GM19239 (cell line): ENCODE measurements at regions not wholly inside any gene's neighbourhood (a gene's known extent, or its start where the extent isn't known, plus 50 kb on each side); places are given as distances from the start of the nearest gene placed in this dataset.
"Not testable (repeated sequence)": the region's sequence is repeated elsewhere in the genome, so short reads cannot be mapped to it uniquely, and the experiment has no call there.

Source experiments
- DNase-seq: peaks from one replicate; pipeline ENCODE4 v3.0.0; 2011; ENCODE audit warnings: low spot score; ENCODE audit not compliant: insufficient read length
- FAIRE-seq: peaks from 2 replicates; lab custom pipeline; 2011; peaks lifted over from hg19 to GRCh38; lab: Jason Lieb, UNC

DNA sequence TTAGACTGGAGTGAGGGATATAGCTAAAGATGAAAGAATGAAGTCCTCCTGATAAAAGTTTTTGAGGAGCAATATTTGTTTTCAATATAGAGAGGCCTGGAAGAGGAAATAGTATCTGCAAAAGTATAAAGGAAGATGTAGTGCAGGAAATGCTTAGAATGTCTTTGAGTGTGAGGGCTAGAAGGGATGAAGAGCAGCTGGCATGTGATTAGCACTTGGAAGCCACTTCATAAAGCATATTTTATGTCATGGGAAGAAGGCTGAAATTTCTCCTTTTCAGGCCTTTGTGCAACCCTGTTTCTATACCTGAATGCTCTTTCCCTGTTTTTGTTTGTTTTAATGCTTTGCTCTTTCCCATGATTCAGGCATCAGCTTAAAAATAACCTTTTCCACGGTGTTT is 323.3 kb upstream of the DEPDC1 start:
- no peak for FAIRE-seq
- no peak for DNase-seq

- DNase-seq = no peak
- no peak for FAIRE-seq
Observed at GRCh38 chr1:68826836-68827235, 330.0 kb upstream of the DEPDC1 start.

DNA sequence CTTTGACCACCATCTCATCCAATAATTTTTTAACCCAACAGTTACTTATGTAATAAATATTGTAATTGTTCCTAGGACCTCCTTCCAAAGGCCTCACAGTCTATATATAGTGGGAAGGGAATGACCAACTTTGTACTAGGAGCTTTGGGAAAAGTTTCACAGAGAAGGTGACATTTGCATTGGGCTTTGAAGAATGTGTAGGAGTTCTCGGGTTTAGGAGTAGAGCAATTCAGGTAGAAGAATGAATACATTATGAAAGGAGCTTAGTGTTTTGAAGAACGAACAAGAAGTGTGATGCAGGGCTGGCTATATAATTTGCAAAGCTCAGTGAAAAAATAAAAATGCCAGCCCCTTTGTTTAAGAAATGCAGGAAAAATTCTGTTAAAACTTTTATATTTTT is 330.4 kb upstream of the DEPDC1 start:
- FAIRE-seq (no peak), DNase-seq (no peak)

- FAIRE-seq = no peak
- no peak for DNase-seq
Observed at GRCh38 chr1:68828013-68828412, 331.1 kb upstream of the DEPDC1 start.

DNA sequence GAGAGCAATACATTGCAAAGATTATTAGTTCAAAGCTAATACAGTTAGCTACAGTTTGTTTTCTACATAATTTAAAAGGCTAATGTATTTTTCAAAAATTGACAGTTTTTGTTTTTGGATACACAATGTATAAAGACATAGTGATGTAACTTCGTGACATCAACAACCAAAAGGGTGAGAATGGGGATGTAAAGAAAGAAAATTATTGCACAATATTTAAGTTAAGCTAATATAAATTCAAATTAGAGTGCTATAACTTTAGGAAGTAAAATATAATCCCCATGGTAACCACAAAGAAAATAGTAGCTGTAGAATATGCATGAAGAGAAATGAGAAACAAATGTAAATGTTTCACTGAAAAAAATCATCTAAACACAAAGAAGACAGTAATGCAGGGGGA is 334.4 kb upstream of the DEPDC1 start:
- DNase-seq (no peak), FAIRE-seq (no peak)

- FAIRE-seq (no peak), DNase-seq (no peak)
Observed at GRCh38 chr1:68848017-68848416, 351.1 kb upstream of the DEPDC1 start.

GRCh38 chr1:68868606-68869005 is 371.7 kb upstream of the DEPDC1 start:
- no peak for DNase-seq
- no peak for FAIRE-seq

GRCh38 chr1:68873144-68873543 is 376.3 kb upstream of the DEPDC1 start:
- DNase-seq (no peak), FAIRE-seq (no peak)

GRCh38 chr1:68881330-68882194 is 384.7 kb upstream of the DEPDC1 start:
- DNase-seq, FAIRE-seq: not testable (repeated sequence)

GRCh38 chr1:68889471-68889870 is 392.6 kb upstream of the DEPDC1 start:
- FAIRE-seq = no peak

DNA sequence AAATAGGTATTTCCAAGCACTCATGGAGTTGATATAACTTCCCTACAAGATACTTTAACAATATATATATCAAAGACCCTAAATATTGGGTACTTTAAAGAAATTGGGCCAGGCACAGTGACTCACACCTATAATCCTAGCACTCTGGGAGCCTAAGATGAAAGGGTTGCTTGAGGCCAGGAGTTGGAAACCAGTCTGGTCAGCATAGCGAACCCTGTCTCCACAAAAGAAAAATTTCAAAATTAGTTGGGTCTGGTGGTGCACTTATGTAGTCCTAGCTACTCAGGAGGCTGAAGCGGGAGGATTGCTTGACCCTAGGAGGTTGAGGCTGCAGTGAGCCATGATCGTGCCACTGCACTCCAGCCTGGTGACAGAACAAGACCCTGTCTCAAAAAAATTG is 393.9 kb upstream of the DEPDC1 start:
- DNase-seq = no peak
- FAIRE-seq = no peak

More at GRCh38 chr1:68889471-68889870, 392.6 kb upstream of the DEPDC1 start:
- no peak for DNase-seq

DNA sequence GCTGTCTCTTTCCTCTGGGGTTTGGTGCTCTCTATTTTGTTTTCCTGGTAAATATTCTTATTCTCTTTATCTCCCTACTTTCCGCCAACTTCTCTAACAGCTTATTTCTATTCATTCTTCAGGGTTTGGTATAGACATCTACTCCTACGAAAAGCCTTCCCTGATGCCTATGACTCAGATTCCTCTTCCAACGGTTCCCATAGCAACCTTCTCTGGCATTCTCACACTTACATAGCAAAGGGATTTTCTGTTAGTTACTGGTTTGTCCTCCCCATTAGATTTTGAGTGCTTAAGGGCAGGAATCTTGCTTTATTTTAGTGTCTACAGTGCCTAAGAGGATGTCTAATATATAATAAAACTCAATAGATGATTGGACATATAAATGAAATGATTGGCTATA is 407.6 kb upstream of the DEPDC1 start:
- FAIRE-seq (no peak), DNase-seq (no peak)

DNA sequence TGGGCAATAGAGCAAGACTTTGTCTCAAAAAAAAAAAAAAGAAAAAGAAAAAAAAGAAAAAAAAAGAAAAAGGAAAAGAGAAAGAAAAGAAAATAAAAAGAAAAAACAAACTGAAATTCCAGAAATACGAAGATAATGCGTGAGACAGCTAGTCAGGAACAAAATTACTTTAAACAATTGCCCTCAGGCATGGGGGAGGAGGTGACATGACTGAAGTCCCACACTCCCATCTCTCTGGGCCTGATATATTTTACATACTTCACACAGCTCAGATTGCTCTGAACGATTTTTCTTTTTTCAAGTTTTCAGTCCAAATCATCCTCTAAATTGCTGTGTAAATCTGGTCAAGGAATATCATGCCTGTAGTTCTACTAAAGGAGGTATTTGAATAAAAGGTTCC is 409.5 kb upstream of the DEPDC1 start:
- FAIRE-seq = no peak
- DNase-seq = no peak

DNA sequence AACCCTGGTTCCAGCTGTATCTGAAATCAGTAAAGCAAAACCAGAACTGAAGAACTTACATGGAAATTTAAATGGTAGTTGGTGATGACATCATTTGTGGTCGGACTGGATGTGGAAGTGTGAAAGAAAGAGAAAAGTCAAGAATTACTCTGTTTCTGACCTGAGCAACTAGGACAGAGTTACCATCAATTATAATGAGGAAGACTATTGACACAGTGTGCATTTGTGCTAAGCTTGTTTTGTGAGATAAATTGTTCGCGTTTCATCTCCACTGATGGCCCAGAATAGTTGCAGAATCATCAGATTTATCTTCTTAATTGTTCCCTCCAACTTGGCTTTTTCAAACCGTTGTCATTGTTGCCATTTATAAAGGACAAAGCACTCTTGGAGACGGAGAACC is 410.6 kb upstream of the DEPDC1 start:
- FAIRE-seq = no peak
- no peak for DNase-seq

GRCh38 chr1:68908316-68908715 is 411.4 kb upstream of the DEPDC1 start:
- no peak for FAIRE-seq

GRCh38 chr1:68916221-68916902 is 419.5 kb upstream of the DEPDC1 start:
- FAIRE-seq = no peak
- DNase-seq = no peak

More at GRCh38 chr1:68908316-68908715, 411.4 kb upstream of the DEPDC1 start:
- no peak for DNase-seq

DNA sequence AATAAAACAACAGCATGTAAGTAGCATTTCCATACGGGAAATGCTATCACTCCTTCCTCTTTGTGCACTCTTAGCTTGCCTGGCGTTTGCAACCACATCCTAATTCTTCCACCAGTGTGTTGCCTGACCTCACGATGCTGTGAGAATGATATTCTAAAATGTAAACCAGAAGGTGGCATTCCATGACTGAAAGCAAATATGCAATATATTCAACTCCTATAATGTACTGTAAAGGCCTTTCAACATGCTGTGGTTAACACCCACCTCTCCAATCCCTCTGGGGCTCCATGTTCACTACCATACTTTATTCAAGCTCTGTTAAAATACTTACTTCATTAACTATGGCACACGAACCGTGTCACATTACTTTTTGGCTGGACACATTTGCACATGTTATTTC is 420.6 kb upstream of the DEPDC1 start:
- DNase-seq (no peak), FAIRE-seq (no peak)

DNA sequence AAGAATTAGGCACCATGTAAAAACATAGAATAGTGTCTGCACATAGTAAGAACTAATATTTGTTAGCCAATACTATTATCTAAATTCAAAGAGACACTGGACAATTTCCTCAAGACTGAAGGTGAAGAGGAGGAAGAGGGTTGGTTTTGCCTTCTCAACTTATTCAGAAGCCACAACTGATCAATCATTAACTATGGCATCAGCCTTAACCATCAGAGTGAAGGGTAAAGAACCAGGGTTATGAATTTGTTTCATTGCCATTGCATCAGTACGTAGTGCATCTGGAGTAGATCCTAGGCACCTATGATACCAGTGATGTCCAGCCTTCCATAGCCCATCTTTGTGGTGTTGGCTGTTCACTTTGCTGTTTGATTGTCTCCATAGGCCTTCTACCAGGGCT is 421.7 kb upstream of the DEPDC1 start:
- FAIRE-seq (no peak), DNase-seq (no peak)

- FAIRE-seq (no peak), DNase-seq (no peak)
Observed at GRCh38 chr1:68919075-68919474, 422.2 kb upstream of the DEPDC1 start.

GRCh38 chr1:68923475-68924088 is 426.7 kb upstream of the DEPDC1 start:
- FAIRE-seq, DNase-seq: not testable (repeated sequence)

- DNase-seq = no peak
- FAIRE-seq = no peak
Observed at GRCh38 chr1:68930101-68930500, 433.2 kb upstream of the DEPDC1 start.
